CD14-positive monocyte (primary cell): ENCODE measurements at regions not wholly inside any gene's neighbourhood (a gene's known extent, or its start where the extent isn't known, plus 50 kb on each side); places are given as distances from the start of the nearest gene placed in this dataset.

Source experiments
- DNase-seq, 3 donors: peaks; one replicate each; pipeline ENCODE4 v3.0.0-alpha.2; 2011 to 2022
- H2AFZ ChIP-seq: 2 replicates; pipeline ENCODE4 v1.6.0; 2012; ENCODE audit warnings: mild to moderate bottlenecking, low read depth, low read length, inconsistent platforms; ENCODE audit not compliant: insufficient read depth, poor library complexity, severe bottlenecking
- H3K27ac ChIP-seq, 2 donors: 1 replicate in 1 of 2; 2 replicates in 1 of 2; pipeline ENCODE4 v1.5.1; 2012 to 2013; ENCODE audit warnings: low read length in 2 of 2, control low read depth in 1 of 2, inconsistent platforms in 1 of 2, low read depth in 1 of 2, mild to moderate bottlenecking in 1 of 2
- H3K27me3 ChIP-seq, 2 donors: one replicate each; pipeline versions ENCODE4 v1.6.0 to v1.6.1; 2011 to 2013; ENCODE audit warnings: low read length in 2 of 2; ENCODE audit not compliant: control insufficient read depth in 2 of 2, insufficient read depth in 2 of 2
- H3K36me3 ChIP-seq, 2 donors: replicated peaks in 1 of 2; 1 replicate in 1 of 2; 2 replicates in 1 of 2; pipeline versions ENCODE4 v1.5.1 to v1.6.1; 2012 to 2013; ENCODE audit warnings: low read length in 2 of 2, control low read depth in 1 of 2, inconsistent platforms in 1 of 2, mild to moderate bottlenecking in 1 of 2; ENCODE audit not compliant: insufficient read depth in 2 of 2, control insufficient read depth in 1 of 2
- H3K4me1 ChIP-seq, 2 donors: 1 replicate in 1 of 2; 2 replicates in 1 of 2; pipeline versions ENCODE4 v1.5.1 to v1.6.1; 2012 to 2013; ENCODE audit warnings: low read length in 2 of 2, control low read depth in 1 of 2, inconsistent platforms in 1 of 2, mild to moderate bottlenecking in 1 of 2, moderate library complexity in 1 of 2; ENCODE audit not compliant: insufficient read depth in 2 of 2, control insufficient read depth in 1 of 2
- H3K4me2 ChIP-seq: replicated peaks from 2 replicates; pipeline ENCODE3; 2012; ENCODE audit warnings: low read length, moderate library complexity, mild to moderate bottlenecking; ENCODE audit not compliant: poor library complexity, severe bottlenecking; ENCODE audit errors: extremely low read depth
- H3K4me3 ChIP-seq, 3 experiments: fragments of 200-600 bp in 1 of 3; sonication (generic) in 1 of 3; replicated peaks in 1 of 3; 1 replicate in 2 of 3; 2 replicates in 1 of 3; pipeline ENCODE4 v1.5.1; 2011 to 2013; ENCODE audit warnings: low read length in 3 of 3, mild to moderate bottlenecking in 3 of 3, control low read depth in 2 of 3, low read depth in 2 of 3, inconsistent platforms in 1 of 3, moderate library complexity in 1 of 3
- H3K79me2 ChIP-seq: 2 replicates; pipeline ENCODE4 v1.6.0; 2012; ENCODE audit warnings: mild to moderate bottlenecking, control low read depth, inconsistent platforms, low read length, moderate library complexity; ENCODE audit not compliant: insufficient read depth
- H3K9ac ChIP-seq: 2 replicates; pipeline ENCODE4 v1.6.0; 2017; ENCODE audit warnings: low read length, mild to moderate bottlenecking; ENCODE audit not compliant: insufficient read depth, poor library complexity, severe bottlenecking
- H3K9me3 ChIP-seq, 2 donors: replicated peaks in 1 of 2; 1 replicate in 1 of 2; 2 replicates in 1 of 2; pipeline versions ENCODE4 v1.5.1 to v1.6.1; 2012 to 2013; ENCODE audit warnings: low read length in 2 of 2, control low read depth in 1 of 2; ENCODE audit not compliant: control insufficient read depth in 1 of 2, insufficient read depth in 1 of 2
- H4K20me1 ChIP-seq: 2 replicates; pipeline ENCODE4 v1.6.0; 2012; ENCODE audit warnings: mild to moderate bottlenecking, low read length, control low read depth, moderate library complexity; ENCODE audit not compliant: insufficient read depth
- H3K27ac Mint-ChIP-seq, 7 donors: one replicate each; pipeline ENCODE4 v1.8.0; 2020; ENCODE audit warnings: mild to moderate bottlenecking in 7 of 7, mixed read lengths in 7 of 7, moderate library complexity in 6 of 7, inconsistent platforms in 2 of 7
- H3K27me3 Mint-ChIP-seq, 3 donors: one replicate each; pipeline ENCODE4 v1.8.0; 2021 to 2022; ENCODE audit warnings: low read depth in 3 of 3, mild to moderate bottlenecking in 3 of 3, mixed read lengths in 3 of 3, moderate library complexity in 3 of 3, inconsistent platforms in 1 of 3
- H3K36me3 Mint-ChIP-seq, 2 donors: one replicate each; pipeline ENCODE4 v1.8.0; 2020; ENCODE audit warnings: mixed read lengths in 2 of 2, inconsistent platforms in 1 of 2, mild to moderate bottlenecking in 1 of 2
- H3K4me1 Mint-ChIP-seq: one replicate; pipeline ENCODE4 v1.8.0; 2020; ENCODE audit warnings: mild to moderate bottlenecking, mixed read lengths
- H3K4me3 Mint-ChIP-seq, 2 donors: one replicate each; pipeline ENCODE4 v1.8.0; 2020; ENCODE audit warnings: mild to moderate bottlenecking in 2 of 2, mixed read lengths in 2 of 2, moderate library complexity in 1 of 2
- H3K9me3 Mint-ChIP-seq, 7 donors: one replicate each; pipeline ENCODE4 v1.8.0; 2020 to 2022; ENCODE audit warnings: mixed read lengths in 7 of 7, mild to moderate bottlenecking in 6 of 7, moderate library complexity in 6 of 7, inconsistent platforms in 2 of 7
- WGBS: methylation state at CpG from one replicate; pipeline ENCODE4 v1.1.5; 2013; ENCODE audit warnings: missing lambda C conversion rate; ENCODE audit not compliant: insufficient coverage; 5-methylcytosine and 5-hydroxymethylcytosine counted together
- intact Hi-C, 2 donors: fragments of 100-400 bp; cut with micrococcal nuclease; formaldehyde crosslinking; loops; one replicate each; pipeline versions ENCODE4 v1.15.0 to v1.15.1; 2023
- TF ChIP-seq, protein P1 (sequence below): fragments of 200-600 bp; IDR thresholded peaks from one replicate; pipeline ENCODE4 v1.8.0; 2022; ENCODE audit warnings: antibody characterized with exemption, mild to moderate bottlenecking

DNA sequence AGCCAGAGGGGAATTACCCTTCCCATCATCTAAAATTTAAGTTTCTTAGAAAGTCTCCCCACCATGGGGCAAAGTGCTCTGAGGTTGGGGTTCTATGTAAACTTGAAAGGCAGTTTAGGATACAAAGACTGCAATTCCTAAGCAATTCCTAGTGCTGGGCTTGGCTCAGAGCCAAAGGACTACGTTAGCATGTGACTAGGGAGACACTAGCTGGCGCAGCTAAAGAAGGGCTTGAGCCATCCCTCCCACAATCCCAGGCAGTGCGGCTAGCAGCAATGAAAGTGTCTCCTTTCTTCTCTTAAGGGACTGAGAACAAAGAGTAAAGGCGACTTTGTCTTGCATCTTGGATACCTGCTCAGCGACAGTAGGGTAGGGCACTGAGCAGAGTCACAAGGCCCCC, 306.6 kb upstream of the FKBP1C start:
- WGBS, result 98% methylated on average over 5 of the region's 5 CpGs

DNA sequence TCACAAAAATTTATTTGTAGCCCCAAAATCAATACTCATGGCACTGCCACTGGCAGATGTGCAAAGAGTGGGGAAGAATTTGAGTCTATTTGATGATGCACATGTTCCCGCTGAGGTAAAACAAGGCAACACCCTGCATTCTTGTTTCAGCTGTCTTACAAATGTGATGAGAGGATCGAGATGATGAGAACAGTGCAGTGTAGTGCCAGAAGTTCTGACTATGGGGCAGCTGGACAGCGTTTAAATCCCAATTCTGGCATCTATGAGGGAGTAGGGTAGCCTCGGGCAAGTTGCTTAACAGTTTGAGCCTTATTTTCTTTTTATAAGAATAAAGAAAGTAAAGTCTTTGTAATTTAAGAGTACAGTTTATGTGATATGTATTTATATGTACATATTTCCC, 296.7 kb upstream of the FKBP1C start:
- Histone ChIP-seq H2AFZ (no peak overlapping the region), H3K9ac (no peak overlapping the region), H3K27me3 (no peaks in the 10 kb centered on the region), H3K4me3 (no peak overlapping the region), H3K27ac (no peak overlapping the region), H3K4me1 (no peaks in the 10 kb centered on the region), H4K20me1 (no peaks in the 10 kb centered on the region), H3K4me2 (no peak overlapping the region), H3K9me3 (peaks cover 3 to 4% of the 10 kb centered on the region in 2 donors), H3K79me2 (no peaks in the 10 kb centered on the region), H3K36me3 (no peaks in the 10 kb centered on the region)
- Mint-ChIP-seq H3K36me3 (no peaks in the 10 kb centered on the region), H3K4me1 (no peaks in the 10 kb centered on the region), H3K9me3 (peaks cover 0 to 8% (median 2%) of the 10 kb centered on the region in 7 donors), H3K4me3 (no peak overlapping the region), H3K27me3 (no peaks in the 10 kb centered on the region), H3K27ac (no peak overlapping the region)
- no peak for DNase-seq
- 74% methylated on average over 3 of the region's 4 CpGs for WGBS
- TF ChIP-seq, protein P1, sequence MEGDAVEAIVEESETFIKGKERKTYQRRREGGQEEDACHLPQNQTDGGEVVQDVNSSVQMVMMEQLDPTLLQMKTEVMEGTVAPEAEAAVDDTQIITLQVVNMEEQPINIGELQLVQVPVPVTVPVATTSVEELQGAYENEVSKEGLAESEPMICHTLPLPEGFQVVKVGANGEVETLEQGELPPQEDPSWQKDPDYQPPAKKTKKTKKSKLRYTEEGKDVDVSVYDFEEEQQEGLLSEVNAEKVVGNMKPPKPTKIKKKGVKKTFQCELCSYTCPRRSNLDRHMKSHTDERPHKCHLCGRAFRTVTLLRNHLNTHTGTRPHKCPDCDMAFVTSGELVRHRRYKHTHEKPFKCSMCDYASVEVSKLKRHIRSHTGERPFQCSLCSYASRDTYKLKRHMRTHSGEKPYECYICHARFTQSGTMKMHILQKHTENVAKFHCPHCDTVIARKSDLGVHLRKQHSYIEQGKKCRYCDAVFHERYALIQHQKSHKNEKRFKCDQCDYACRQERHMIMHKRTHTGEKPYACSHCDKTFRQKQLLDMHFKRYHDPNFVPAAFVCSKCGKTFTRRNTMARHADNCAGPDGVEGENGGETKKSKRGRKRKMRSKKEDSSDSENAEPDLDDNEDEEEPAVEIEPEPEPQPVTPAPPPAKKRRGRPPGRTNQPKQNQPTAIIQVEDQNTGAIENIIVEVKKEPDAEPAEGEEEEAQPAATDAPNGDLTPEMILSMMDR, result no peak
- intact Hi-C loops, result no loop called here

More for the DNA sequence above, 306.6 kb upstream of the FKBP1C start:
- no peaks in the 10 kb centered on the region for H3K36me3 ChIP-seq
- no peaks in the 10 kb centered on the region for H3K27me3 ChIP-seq
- no peak for DNase-seq
- TF ChIP-seq, protein P1, result no peak
- H4K20me1 ChIP-seq, result no peaks in the 10 kb centered on the region
- Mint-ChIP-seq H3K4me3 (no peak overlapping the region), H3K36me3 (no peaks in the 10 kb centered on the region), H3K9me3 (peaks cover 0 to 16% (median 5%) of the 10 kb centered on the region in 7 donors), H3K4me1 (no peaks in the 10 kb centered on the region), H3K27ac (no peak overlapping the region), H3K27me3 (peaks cover 0 to 2% (median 0%) of the 10 kb centered on the region in 3 donors)
- no peak overlapping the region for H3K27ac ChIP-seq
- no peak overlapping the region for H3K4me3 ChIP-seq
- H3K4me1 ChIP-seq, result no peaks in the 10 kb centered on the region
- no peak overlapping the region for H3K4me2 ChIP-seq
- intact Hi-C loops, result no loop called here
- H3K9me3 ChIP-seq, result peaks cover 17 to 19% of the 10 kb centered on the region in 2 donors
- no peak overlapping the region for H3K9ac ChIP-seq
- no peak overlapping the region for H2AFZ ChIP-seq
- H3K79me2 ChIP-seq, result no peaks in the 10 kb centered on the region
